ENCODE measurements at regions not wholly inside any gene's neighbourhood (a gene's known extent, or its start where the extent isn't known, plus 50 kb on each side); places are given as distances from the start of the nearest gene placed in this dataset.
"Not testable (repeated sequence)": the region's sequence is repeated elsewhere in the genome, so short reads cannot be mapped to it uniquely, and the experiment has no call there.

DNA sequence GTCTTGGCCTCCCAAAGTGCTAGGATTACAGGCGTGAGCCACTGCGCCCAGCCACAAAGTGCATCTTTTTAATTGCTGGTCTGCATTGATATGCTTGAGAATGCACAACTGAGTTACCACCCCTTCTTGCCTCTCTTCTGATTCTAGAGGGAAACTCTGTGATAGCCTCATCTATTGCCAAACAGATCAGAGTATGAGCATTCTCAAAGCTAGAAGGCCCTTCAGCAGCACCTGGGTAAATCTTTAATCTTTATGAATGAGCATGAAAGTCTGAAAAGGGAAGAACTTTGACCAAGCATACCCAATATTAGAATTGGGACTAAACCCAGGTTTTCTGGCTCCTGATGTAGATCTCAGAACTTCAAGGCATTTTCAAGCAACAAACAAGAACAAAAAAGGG lies 298.3 kb upstream of the TNC start:
- 89% methylated on average over 2 of the region's 2 CpGs; no CpG with 5 or more reads in 1 of the 2 experiments for WGBS, 2 experiments (ENCODE audit: insufficient coverage in 2 of 2)
- Histone ChIP-seq H3K9me3 (ENCODE audit: control insufficient read depth, low read length) (no peaks in the 10 kb centered on the region), H3K27ac (ENCODE audit: low read depth, low read length, severe bottlenecking) (no peak overlapping the region), H3K4me1 (ENCODE audit: control insufficient read depth, insufficient read depth, low read length, poor library complexity, severe bottlenecking) (peaks cover 14% of the 10 kb centered on the region), H3K36me3 (ENCODE audit: control insufficient read depth, insufficient read depth, low read length) (no peaks in the 10 kb centered on the region), H3K4me3 (ENCODE audit: extremely low read depth, insufficient read depth, low read length, poor library complexity, severe bottlenecking) (no peak overlapping the region)

DNA sequence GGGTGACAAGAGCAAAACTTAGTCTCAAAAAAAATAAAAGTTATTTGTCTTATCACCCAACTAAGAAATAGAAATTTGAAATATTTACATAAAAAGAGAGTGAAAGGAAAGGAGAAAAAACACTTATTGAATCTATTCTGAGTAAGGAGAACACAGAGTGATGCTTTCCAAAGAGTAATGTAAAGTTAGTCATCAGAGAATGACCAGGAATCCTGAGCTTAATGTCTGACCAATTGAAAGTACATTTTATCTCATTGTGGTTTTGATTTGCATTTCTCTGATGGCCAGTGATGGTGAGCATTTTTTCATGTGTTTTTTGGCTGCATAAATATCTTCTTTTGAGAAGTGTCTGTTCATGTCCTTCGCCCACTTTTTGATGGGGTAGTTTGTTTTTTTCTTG lies 300.2 kb upstream of the TNC start:
- H3K9me3 ChIP-seq (ENCODE audit: control insufficient read depth, low read length); H3K4me3 ChIP-seq (ENCODE audit: extremely low read depth, insufficient read depth, low read length, poor library complexity, severe bottlenecking); H3K27ac ChIP-seq (ENCODE audit: low read depth, low read length, severe bottlenecking); H3K36me3 ChIP-seq (ENCODE audit: control insufficient read depth, insufficient read depth, low read length); H3K4me1 ChIP-seq (ENCODE audit: control insufficient read depth, insufficient read depth, low read length, poor library complexity, severe bottlenecking): not testable (repeated sequence)
- 100% methylated on average over 1 of the region's 1 CpG; no CpG with 5 or more reads in 1 of the 2 experiments for WGBS, 2 experiments (ENCODE audit: insufficient coverage in 2 of 2)

DNA sequence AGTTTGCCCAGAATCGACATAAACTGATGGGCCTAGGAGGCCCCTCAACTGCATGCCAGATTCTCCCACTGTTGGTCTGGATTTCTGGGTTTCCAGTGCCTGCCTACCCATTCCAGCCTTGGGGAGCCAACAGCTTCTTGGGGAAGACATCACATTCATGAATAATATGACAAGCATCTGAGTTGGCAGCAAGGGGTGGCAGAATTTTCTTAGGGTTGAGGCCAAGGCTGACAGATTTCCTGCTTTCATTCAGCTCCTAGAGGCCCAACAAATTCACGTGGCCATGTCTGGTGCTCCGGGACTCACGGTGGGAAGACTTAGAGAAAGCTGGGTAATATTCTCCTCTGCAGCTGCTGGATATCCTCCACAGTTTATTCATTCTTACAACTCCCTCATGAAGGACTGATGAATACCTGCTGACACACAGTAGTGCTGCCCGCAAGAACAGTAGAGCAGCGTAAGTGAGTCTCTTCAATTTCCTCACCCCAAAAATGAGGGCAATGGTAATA lies 305.0 kb upstream of the TNC start:
- no peak overlapping the region for H3K27ac ChIP-seq (ENCODE audit: low read depth, low read length, severe bottlenecking)

DNA sequence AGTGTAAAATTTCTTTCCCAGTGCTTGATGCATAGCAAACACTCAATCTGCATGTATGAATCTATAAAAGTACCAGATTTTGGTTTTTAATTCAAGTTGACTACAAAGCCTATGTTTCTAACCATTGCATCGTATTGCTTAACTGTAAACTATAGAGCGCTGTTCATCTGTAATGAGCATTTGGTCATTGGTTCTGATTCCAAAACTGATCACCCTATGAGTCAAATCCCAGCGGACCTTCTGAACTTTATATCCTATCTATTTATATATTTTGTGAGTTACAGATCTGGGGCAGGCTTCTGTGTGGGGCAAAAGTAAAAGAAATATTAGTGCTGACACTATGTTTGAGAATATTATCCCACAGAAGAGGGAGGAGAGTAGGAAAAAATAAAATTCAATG lies 305.7 kb upstream of the TNC start:
- Histone ChIP-seq H3K9me3 (ENCODE audit: control insufficient read depth, low read length) (peaks cover 7% of the 10 kb centered on the region), H3K36me3 (ENCODE audit: control insufficient read depth, insufficient read depth, low read length) (no peaks in the 10 kb centered on the region), H3K4me1 (ENCODE audit: control insufficient read depth, insufficient read depth, low read length, poor library complexity, severe bottlenecking) (no peaks in the 10 kb centered on the region), H3K27ac (ENCODE audit: low read depth, low read length, severe bottlenecking) (no peak overlapping the region), H3K4me3 (ENCODE audit: extremely low read depth, insufficient read depth, low read length, poor library complexity, severe bottlenecking) (no peak overlapping the region)
- 100% methylated on average over 2 of the region's 3 CpGs; no CpG with 5 or more reads in 1 of the 2 experiments for WGBS, 2 experiments (ENCODE audit: insufficient coverage in 2 of 2)

More for the DNA sequence above, 305.0 kb upstream of the TNC start:
- Histone ChIP-seq H3K36me3 (ENCODE audit: control insufficient read depth, insufficient read depth, low read length) (no peaks in the 10 kb centered on the region), H3K4me3 (ENCODE audit: extremely low read depth, insufficient read depth, low read length, poor library complexity, severe bottlenecking) (no peak overlapping the region), H3K4me1 (ENCODE audit: control insufficient read depth, insufficient read depth, low read length, poor library complexity, severe bottlenecking) (no peaks in the 10 kb centered on the region), H3K9me3 (ENCODE audit: control insufficient read depth, low read length) (peaks cover 7% of the 10 kb centered on the region)
- WGBS, 2 experiments (ENCODE audit: insufficient coverage in 2 of 2), result 100% methylated on average over 2 of the region's 6 CpGs; no CpG with 5 or more reads in 1 of the 2 experiments

DNA sequence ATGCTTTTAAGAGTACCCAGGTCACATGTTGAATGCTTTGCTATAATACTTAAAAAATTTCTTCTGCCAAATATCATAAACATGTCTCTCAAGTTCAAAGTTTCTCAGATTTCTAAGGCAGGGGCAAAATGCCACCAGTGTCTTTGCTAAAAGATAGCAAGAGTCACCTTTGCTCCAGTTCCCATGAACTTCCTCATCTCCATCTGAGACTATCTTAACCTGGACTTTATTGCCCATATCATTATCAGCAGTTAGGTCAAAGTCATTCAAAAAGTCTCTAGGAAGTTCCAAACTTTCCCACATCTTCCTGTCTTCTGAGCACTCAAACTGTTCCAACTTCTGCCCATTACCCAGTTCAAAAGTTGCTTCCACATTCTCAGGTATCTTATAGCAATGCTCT lies 307.6 kb upstream of the TNC start:
- Histone ChIP-seq H3K9me3 (ENCODE audit: control insufficient read depth, low read length) (peaks cover 7% of the 10 kb centered on the region), H3K4me1 (ENCODE audit: control insufficient read depth, insufficient read depth, low read length, poor library complexity, severe bottlenecking) (no peaks in the 10 kb centered on the region), H3K27ac (ENCODE audit: low read depth, low read length, severe bottlenecking) (no peak overlapping the region), H3K4me3 (ENCODE audit: extremely low read depth, insufficient read depth, low read length, poor library complexity, severe bottlenecking) (no peak overlapping the region), H3K36me3 (ENCODE audit: control insufficient read depth, insufficient read depth, low read length) (no peaks in the 10 kb centered on the region)

DNA sequence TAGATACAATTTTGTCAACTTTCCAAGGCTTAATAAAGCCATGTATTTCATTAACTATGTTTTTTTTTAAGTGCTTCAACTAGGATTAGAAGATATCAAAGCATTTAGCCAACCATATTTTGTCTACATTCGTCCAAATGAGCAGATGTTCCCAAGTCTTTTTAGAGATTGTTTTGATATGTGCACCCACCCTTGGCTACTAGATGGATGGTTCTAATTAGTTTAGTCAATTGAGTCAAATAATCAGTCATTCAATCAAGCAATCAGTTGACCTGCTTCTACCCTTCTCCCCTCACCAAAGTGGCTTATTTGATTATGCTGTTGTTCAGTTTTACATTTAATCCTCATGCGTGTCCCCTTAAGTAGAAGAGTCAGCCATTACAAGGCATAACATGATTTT lies 319.5 kb upstream of the TNC start:
- H3K9me3 ChIP-seq (ENCODE audit: control insufficient read depth, low read length), result no peaks in the 10 kb centered on the region
- no peaks in the 10 kb centered on the region for H3K4me1 ChIP-seq (ENCODE audit: control insufficient read depth, insufficient read depth, low read length, poor library complexity, severe bottlenecking)
- no peaks in the 10 kb centered on the region for H3K36me3 ChIP-seq (ENCODE audit: control insufficient read depth, insufficient read depth, low read length)
- H3K4me3 ChIP-seq (ENCODE audit: extremely low read depth, insufficient read depth, low read length, poor library complexity, severe bottlenecking), result no peak overlapping the region
- 86% methylated on average over 1 of the region's 2 CpGs; no CpG with 5 or more reads in 1 of the 2 experiments for WGBS, 2 experiments (ENCODE audit: insufficient coverage in 2 of 2)
- no peak overlapping the region for H3K27ac ChIP-seq (ENCODE audit: low read depth, low read length, severe bottlenecking)

DNA sequence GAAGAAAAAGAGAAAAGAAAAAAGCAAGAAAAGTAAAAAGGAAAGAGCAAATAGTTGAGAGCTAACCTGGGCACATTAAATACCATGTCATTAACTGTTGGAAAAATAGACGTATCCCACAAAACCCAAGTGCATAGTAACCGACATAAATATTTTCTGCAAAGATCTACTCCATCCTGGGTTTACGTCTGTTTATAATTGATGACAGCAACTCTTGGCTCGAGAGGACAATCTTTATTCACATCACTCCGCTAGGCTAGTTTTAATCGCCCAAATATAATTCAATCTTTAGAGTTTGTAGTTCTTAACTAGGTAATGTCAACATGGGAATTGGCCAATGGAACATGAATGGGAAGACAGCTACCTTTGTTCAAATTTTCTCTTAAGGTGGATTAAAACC lies 321.7 kb upstream of the TNC start:
- Histone ChIP-seq H3K4me3 (ENCODE audit: extremely low read depth, insufficient read depth, low read length, poor library complexity, severe bottlenecking) (no peak overlapping the region), H3K36me3 (ENCODE audit: control insufficient read depth, insufficient read depth, low read length) (no peaks in the 10 kb centered on the region), H3K9me3 (ENCODE audit: control insufficient read depth, low read length) (no peaks in the 10 kb centered on the region), H3K4me1 (ENCODE audit: control insufficient read depth, insufficient read depth, low read length, poor library complexity, severe bottlenecking) (no peaks in the 10 kb centered on the region), H3K27ac (ENCODE audit: low read depth, low read length, severe bottlenecking) (no peak overlapping the region)
- WGBS, 2 experiments (ENCODE audit: insufficient coverage in 2 of 2), result 94 to 100% methylated on average over 1 to 3 of the region's 6 CpGs

DNA sequence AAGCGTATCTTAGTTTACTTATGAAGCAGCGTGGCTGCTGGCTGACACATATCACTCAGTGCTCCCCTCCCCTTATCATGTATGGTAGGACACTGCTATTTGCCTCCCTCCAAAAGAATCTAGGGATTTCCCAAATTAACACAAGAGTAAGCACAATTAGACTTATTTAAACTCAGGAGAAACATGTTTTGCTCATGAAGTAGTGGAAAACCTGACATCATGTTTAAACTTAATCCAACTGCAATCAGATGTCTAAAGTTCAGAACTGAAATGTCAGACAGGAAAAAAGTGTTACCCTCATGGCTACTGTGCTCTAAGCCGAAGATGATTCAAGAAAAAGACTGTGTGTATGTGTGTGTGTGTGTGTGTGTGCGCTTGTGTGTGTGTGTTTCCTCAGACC lies 324.1 kb upstream of the TNC start:
- Histone ChIP-seq H3K27ac (ENCODE audit: low read depth, low read length, severe bottlenecking) (no peak overlapping the region), H3K36me3 (ENCODE audit: control insufficient read depth, insufficient read depth, low read length) (no peaks in the 10 kb centered on the region), H3K9me3 (ENCODE audit: control insufficient read depth, low read length) (no peaks in the 10 kb centered on the region), H3K4me1 (ENCODE audit: control insufficient read depth, insufficient read depth, low read length, poor library complexity, severe bottlenecking) (no peaks in the 10 kb centered on the region), H3K4me3 (ENCODE audit: extremely low read depth, insufficient read depth, low read length, poor library complexity, severe bottlenecking) (no peak overlapping the region)
- WGBS, 2 experiments (ENCODE audit: insufficient coverage in 2 of 2), result 76 to 86% methylated on average over 2 to 3 of the region's 4 CpGs

DNA sequence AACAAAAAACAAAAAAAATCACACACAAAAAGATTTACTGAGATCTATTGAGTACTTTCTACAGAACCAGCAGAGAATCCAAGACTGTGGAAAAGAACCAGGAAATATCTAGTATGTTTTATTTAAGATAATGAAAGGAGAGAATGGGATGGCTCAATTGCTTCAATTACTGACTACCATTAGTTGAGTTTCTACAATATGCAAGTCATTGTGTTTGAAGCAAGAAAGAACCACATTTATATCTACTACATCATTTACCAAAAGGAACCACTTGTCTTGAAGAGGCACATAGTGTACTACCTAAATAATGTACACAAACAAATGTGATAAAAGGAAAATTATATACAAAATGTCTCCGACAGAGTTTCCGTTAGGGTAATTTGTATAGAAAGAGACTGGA lies 325.9 kb upstream of the TNC start:
- Histone ChIP-seq H3K4me1 (ENCODE audit: control insufficient read depth, insufficient read depth, low read length, poor library complexity, severe bottlenecking) (no peaks in the 10 kb centered on the region), H3K4me3 (ENCODE audit: extremely low read depth, insufficient read depth, low read length, poor library complexity, severe bottlenecking) (no peak overlapping the region), H3K27ac (ENCODE audit: low read depth, low read length, severe bottlenecking) (no peak overlapping the region), H3K36me3 (ENCODE audit: control insufficient read depth, insufficient read depth, low read length) (no peaks in the 10 kb centered on the region), H3K9me3 (ENCODE audit: control insufficient read depth, low read length) (no peaks in the 10 kb centered on the region)
- no CpG with 5 or more reads among the region's 2 CpGs for WGBS, 2 experiments (ENCODE audit: insufficient coverage in 2 of 2)

DNA sequence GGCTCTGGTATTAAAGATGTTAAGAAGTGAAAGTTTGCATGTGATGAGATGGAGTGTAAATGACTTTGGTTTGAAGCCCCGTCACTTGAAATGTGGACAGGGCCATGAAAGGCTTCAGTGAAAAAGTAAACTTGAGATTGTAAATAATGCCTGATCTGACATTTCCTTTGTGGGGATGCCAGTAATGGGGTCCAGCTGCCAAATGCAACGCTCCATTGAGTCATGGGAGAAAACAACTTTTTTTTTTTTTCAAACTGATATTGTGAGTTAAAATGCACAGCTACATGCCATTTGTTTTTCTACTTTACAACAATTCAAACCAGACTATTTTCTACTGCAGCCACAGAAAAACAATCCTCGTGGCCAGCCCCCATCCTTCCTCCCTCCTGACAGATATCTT lies 327.0 kb upstream of the TNC start:
- Histone ChIP-seq H3K4me3 (ENCODE audit: extremely low read depth, insufficient read depth, low read length, poor library complexity, severe bottlenecking) (no peak overlapping the region), H3K27ac (ENCODE audit: low read depth, low read length, severe bottlenecking) (no peak overlapping the region)
- WGBS, 2 experiments (ENCODE audit: insufficient coverage in 2 of 2), result 94 to 100% methylated on average over 1 of the region's 3 CpGs

DNA sequence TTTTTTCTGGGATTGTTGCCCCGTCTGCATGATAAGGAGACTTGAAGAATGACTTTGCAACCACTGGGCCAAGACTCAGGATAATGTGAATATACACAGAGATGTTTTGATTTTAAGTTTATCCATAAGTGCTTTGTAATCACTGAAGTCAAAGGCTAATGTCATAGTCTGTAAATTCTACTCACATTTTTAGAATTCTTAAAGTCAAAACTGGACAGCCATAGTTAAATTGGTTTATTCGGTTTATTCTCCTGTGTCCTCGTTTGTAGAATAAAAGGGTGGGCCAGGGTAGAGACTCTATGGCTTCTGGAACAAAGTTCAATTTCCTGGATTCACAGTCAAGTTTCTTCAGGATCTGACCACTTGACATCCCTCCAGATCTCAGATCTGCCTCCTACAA lies 327.7 kb upstream of the TNC start:
- H3K9me3 ChIP-seq (ENCODE audit: control insufficient read depth, low read length), result no peaks in the 10 kb centered on the region
- H3K4me3 ChIP-seq (ENCODE audit: extremely low read depth, insufficient read depth, low read length, poor library complexity, severe bottlenecking), result no peak overlapping the region
- H3K27ac ChIP-seq (ENCODE audit: low read depth, low read length, severe bottlenecking), result no peak overlapping the region
- 75 to 83% methylated on average over 1 of the region's 3 CpGs for WGBS, 2 experiments (ENCODE audit: insufficient coverage in 2 of 2)
- no peaks in the 10 kb centered on the region for H3K36me3 ChIP-seq (ENCODE audit: control insufficient read depth, insufficient read depth, low read length)
- no peaks in the 10 kb centered on the region for H3K4me1 ChIP-seq (ENCODE audit: control insufficient read depth, insufficient read depth, low read length, poor library complexity, severe bottlenecking)

More for the DNA sequence above, 327.0 kb upstream of the TNC start:
- no peaks in the 10 kb centered on the region for H3K9me3 ChIP-seq (ENCODE audit: control insufficient read depth, low read length)
- no peaks in the 10 kb centered on the region for H3K4me1 ChIP-seq (ENCODE audit: control insufficient read depth, insufficient read depth, low read length, poor library complexity, severe bottlenecking)
- no peaks in the 10 kb centered on the region for H3K36me3 ChIP-seq (ENCODE audit: control insufficient read depth, insufficient read depth, low read length)

All from mesodermal cell (in vitro differentiated cells).